ENCODE measurements at regions not wholly inside any gene's neighbourhood (a gene's known extent, or its start where the extent isn't known, plus 50 kb on each side); places are given as distances from the start of the nearest gene placed in this dataset.
A peak's percentile ranks its signal among the peaks of the same experiment; 100 is the strongest.

- DNase-seq, result no peak
Observed at GRCh38 chr6:169960521-169960885, 209.1 kb downstream of the ERMARD start.

- no peak for DNase-seq
Observed at GRCh38 chr6:169960003-169960344, 208.6 kb downstream of the ERMARD start.

DNA sequence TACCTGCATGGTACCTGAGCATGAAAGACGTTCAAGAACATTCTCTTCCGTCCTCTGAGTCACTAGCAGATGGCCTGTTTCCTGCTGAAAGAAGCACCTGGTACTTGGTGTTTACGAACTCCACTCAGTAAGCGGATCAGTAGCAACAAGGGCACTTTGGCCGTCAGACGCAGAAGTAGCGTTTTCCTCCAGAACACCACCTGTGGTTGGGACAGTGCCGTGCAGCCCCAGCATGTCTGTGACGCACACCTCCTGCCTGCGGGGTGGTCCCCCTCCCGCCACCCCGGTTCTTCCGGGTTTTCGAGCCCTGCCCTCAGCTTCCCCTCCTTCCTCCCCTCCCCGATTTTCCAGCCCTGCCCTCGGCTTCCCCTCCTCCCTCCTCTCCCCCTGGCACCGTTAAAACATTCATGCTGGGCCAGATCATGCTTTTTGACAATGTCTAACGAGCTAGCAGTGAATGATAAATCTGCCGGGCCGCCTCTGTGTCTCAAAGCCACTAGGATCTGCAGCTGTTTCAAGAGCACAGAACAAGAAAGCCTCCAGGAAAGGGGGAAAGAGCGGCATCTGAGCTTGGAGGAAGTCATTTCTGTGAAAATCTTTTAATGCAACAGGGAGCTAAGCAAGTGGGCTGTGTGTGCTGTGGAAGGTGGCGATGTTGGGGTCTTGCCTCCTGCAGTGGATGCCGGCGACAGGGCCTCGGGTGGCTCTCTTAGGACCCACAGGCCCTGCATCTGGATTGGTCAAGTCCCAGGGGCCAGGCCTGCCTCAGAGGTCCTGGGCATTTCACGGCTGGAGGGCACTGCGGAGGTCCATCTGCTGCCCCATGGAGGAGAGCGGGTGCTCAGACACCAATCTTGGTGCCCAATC is 207.9 kb downstream of the ERMARD start:
- DNase-seq, result peak; percentile 48

DNA sequence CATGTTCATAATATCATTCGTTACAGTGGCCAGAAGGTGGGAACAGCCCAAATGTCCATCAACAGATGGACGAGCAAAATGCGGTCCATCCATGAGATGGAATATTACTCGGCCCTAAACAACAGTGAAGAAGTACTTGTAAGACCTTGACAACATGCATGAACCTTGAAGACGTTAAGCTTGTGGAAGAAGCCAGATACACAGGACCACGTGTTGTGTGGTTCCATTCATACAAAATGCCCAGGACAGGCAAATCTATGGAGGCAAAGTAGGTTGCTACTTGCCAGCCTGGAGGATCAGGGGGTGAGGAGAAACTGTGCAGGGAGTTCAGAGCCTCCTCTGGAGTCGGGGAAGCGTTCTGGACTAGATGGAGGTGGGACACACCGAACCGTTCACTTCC is 207.1 kb downstream of the ERMARD start:
- no peak for DNase-seq

DNA sequence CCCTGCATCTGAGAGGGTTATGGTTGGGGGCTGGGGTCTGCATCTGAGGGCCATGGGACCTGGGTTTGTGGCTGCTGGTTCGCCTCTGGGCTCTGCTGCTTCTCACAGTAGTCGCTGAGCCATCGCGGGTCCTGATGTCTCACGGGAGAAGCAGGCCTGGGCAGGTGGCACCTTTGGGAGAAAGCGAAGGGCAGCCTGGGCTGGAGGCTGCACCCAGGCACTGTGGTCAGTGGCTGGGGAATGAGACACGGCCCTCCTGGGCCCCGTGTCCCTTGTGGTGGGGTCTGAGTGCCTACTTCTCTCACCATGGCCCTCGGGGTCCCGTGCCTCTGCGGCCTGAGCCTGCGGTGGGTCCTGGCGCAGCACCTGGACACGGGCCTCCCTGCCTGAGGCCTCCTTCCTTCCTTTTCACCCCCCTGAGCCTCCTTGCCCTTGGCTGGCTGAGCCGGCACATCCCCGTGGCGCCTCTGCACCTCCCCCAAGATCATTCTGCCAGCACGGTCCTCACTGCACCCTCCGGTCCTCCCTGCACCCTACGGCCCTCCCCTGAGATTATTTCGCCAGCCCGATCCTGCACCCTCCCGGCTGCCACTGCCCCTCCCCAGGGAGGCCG is 206.0 kb downstream of the ERMARD start:
- no peak for DNase-seq

DNA sequence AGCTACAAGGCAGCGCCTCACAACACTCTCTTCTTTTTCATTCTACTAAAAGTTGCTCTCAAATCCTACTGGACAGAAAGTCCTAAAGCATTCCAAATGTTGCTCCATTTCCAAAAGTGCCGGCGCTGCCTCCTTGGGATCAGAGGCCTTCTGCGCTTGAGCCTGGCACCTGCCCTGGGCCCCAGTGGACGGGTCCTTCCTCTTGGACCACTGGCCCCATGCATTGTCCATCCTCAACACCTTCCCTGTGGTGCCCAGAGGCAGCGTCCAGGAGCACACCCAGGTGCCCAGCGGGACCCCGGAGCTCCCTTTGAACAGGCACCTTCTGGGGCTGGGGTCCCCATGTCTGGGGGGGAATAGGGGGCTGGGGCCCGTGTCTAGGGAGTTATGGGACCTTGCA is 205.2 kb downstream of the ERMARD start:
- DNase-seq, result no peak

DNA sequence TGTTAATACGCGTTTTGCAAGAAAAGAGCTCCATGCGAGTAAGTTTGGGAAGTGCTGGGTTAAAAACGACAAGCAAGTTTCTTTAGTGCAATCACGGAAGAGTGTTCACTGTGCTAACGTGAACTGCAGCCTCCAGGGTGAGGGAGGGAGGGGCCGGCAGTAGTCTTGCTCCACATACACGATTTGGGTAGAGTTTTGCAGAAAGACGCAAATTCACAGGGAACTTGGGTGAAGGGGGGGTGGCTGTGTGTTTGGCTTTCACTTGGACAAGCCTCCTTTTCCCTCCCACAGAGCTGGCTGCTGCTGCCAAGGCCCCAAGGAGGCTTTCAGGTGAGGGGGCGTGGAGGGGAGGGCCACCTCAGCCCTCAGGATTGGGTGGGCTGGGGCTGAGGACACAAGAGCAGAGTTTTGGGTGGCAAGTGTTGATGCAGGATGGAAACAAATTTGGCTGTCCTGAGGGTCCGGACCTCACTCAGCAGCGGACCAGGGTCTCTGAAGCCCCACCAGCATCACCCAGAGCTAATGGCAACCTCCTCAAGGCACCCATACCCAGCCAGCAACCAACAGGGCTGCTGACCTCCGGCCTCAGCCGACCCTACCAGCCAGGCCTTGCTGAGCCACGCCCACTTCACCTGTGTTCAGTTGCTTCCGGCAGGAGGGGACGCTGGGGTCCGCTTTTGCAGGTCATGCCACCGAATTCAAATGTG is 204.5 kb downstream of the ERMARD start:
- DNase-seq, result no peak

DNA sequence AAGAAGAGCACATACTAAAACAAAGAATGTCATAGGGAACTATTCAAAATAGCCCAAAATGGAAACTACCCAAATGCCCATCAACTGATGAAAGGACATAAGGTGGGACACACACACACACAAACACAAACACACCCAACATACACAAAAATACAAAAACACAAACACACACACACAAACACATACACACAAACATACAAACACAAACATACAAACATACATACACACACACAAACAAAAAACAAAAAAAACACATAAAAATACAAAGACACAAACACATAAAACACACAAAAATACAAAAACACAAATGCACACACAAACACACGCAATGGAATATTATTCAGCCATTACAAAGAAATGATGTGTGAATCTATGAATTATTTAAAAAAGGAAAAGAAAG is 203.6 kb downstream of the ERMARD start:
- DNase-seq, result no peak

- no peak for DNase-seq
Observed at GRCh38 chr6:169953686-169954085, 202.3 kb downstream of the ERMARD start.

GRCh38 chr6:169950558-169950957 is 199.1 kb downstream of the ERMARD start:
- DNase-seq, result peak; percentile 34

DNA sequence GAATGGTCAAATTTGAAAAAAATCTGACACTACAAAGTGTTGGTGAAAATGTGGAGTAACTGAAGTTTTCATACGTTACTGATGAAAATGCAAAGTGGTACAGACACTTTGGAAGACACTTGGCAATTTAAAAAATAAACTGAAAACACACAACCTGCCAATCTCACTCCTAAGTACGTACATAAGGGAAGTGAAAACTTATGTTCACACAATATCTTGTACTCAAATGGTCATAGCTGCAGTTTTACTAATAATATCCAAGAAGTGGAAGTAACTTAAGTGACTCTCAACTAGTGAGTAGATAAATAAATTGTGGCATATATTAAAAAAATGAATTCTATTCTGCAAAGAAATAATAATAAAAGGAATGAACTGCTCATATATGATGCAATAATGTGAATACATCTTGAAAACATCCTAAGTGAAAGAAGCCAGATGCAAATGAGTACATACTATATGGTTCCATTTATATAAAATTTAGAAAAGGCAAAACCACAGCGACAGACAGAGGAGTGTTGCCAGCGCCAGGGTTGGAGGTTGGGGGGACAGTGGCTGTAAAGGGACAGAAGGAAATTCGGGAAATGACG is 198.2 kb downstream of the ERMARD start:
- no peak for DNase-seq

GRCh38 chr6:169946971-169947370 is 195.5 kb downstream of the ERMARD start:
- DNase-seq, result no peak

GRCh38 chr6:169945117-169945516 is 193.7 kb downstream of the ERMARD start:
- DNase-seq, result no peak

DNA sequence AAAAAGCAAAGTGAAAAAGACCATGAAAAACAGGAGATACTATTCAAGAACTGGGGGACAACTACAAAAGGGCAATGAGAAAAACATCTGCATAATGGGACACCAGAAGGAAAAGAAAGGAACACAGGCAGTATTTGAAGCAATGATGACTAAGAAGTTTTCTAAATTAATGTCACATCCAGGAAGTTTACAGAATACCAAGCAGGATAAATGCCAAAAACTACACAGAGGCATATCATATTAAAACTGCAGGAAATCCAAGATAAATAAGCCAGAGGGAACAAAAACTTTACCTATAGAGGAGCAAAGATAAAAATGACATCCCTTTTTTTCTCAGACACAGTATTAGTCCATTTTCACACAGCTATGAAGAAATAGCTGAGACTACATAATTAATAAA is 193.0 kb downstream of the ERMARD start:
- DNase-seq, result no peak

DNA sequence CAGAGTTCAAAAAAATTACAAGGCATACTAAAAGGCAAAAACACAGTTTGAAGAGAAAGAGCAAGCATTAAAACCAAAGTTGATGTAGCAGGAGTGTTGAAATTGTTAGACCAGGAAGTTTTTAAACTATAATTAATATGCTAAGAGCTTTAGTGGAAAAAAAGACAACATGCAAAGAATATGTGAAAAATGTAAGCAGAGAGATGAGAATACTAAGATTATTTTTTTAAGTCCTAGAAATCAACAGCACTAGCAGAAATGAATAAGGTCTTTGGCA is 192.6 kb downstream of the ERMARD start:
- DNase-seq, result no peak

GRCh38 chr6:169943241-169944060 is 192.0 kb downstream of the ERMARD start:
- DNase-seq, result no peak

GRCh38 chr6:169942173-169942572 is 190.8 kb downstream of the ERMARD start:
- no peak for DNase-seq

GRCh38 chr6:169940481-169941271 is 189.3 kb downstream of the ERMARD start:
- DNase-seq, result no peak

DNA sequence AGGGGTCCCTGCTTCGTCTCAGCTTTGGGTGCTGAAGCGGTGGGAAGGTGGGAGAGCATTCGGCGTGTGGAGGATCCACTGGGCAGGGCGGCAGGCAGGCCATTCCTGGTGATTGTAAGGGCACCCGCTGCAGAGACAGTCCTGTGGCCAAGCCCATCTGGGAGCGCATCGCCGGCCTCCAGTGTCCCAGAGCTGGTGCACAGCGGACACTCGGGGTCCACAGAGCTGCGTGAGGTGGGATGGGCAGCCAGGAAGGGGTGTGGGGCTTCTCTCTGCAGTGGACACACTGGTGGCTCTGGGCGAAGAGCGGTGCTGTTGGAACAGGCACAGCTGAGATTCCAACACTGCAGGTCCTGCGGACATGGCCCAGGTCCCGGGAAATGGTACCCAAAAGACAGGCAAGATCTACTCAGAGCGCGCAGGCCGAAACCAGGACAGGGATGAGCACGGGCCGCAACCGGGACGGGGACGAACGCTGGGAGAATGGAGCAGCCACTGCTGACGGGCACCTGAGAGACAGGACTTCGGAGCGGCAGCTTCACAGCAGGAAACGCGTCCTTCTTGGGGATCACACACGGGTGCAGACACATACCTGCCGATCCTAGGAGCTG is 188.2 kb downstream of the ERMARD start:
- no peak for DNase-seq

DNA sequence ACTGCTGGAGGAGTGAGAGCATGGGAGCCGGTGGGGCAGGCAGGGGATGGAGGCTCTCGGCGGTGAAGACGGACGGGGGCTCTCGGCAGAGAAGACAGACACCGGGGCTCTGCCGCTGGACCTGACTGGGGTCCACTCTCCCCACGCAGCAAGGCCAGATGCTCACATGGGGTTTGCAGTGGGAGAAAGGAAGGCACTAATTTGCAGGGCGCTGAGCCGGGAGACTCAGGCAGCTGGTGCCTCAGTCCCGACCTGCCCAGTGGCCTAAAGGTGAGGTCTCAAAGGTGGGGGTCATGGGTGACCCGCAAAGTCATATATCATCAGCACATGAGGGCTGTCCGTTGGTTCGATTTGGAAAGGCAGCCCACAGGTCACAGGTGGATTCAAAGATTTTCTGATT is 187.3 kb downstream of the ERMARD start:
- DNase-seq, result no peak

DNA sequence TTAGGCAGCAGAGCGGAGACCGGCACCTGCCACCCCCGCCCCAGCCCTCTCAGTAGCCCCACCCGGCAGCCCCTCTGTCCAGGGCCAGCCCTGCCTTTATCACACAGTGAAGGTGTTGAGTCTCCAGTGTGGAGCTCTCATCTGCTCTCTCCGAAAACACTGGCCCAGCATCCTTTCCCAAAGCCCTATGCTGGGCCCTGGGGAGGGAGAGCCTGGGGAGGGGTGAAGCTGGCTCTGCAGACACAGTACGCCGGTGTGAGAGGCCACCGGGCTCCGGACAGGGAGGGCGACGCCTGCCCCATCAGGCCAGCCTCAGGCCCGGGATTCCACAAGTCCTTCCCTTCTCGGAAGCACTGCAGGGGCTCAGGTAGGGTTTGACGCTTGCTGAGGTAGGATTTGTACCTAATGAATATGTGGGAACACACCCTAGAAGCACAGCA is 186.9 kb downstream of the ERMARD start:
- no peak for DNase-seq

Measured in stimulated activated CD4-positive, alpha-beta T cell treated with anti-CD3 and anti-CD28 coated beads, Interleukin-15, amount 100 ng/mL, for 24 hours (primary cell).